Brain microvascular endothelial cell (primary cell): ENCODE measurements at regions not wholly inside any gene's neighbourhood (a gene's known extent, or its start where the extent isn't known, plus 50 kb on each side); places are given as distances from the start of the nearest gene placed in this dataset.

Experiments
- DNase-seq: peaks from one replicate; pipeline ENCODE4 v3.0.0-alpha.2; 2020
- H3K27ac ChIP-seq: fragments of 250-450 bp; sonication (Bioruptor Pico); 2 replicates; pipeline ENCODE4 v1.5.1; 2020; ENCODE audit warnings: mild to moderate bottlenecking, moderate library complexity
- H3K27me3 ChIP-seq: fragments of 250-450 bp; sonication (Bioruptor Pico); replicated peaks from 2 replicates; pipeline ENCODE4 v1.5.1; 2020; ENCODE audit warnings: mild to moderate bottlenecking
- H3K36me3 ChIP-seq: fragments of 250-450 bp; sonication (Bioruptor Pico); replicated peaks from 2 replicates; pipeline ENCODE4 v1.5.1; 2020; ENCODE audit warnings: mild to moderate bottlenecking
- H3K4me3 ChIP-seq: 2 replicates; pipeline ENCODE4 v1.5.1; 2011; ENCODE audit warnings: low read depth, mild to moderate bottlenecking, control low read depth, low read length, moderate library complexity
- in situ Hi-C: cut with HindIII; loops from 2 replicates; pipeline ENCODE4 v1.10.0; 2017; ENCODE audit warnings: low sequenced_read_pairs, low pct_ligation_motif_present
- TF ChIP-seq, protein P1 (sequence below): IDR thresholded peaks from 2 replicates; pipeline ENCODE4 v1.5.1; 2011; ENCODE audit warnings: low read depth, mild to moderate bottlenecking, moderate library complexity, low read length, control low read depth, inconsistent platforms; ENCODE audit errors: missing control alignments

DNA sequence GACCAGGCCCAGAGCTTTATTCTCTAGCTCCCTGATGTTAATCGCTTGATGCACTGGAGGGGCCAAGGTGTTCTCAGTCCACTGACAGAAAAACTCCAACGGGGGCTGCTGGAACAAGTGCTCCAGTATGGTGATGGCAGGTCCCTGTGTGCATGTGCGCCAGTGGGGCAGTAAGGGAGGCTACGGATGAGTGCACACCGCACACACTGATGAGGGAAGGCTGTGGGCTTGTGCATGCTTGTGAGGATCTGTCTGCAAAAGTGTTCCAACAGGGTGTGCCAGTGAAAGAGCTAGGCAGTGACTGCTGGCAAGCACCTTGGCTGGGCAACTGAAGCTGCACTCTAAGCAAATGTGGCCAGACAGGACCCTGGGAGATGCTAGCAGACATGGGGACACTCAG lies 229.7 kb upstream of the FOXG1 start:
- no peak overlapping the region for H3K4me3 ChIP-seq
- H3K27ac ChIP-seq, result no peak overlapping the region
- no peak for DNase-seq
- in situ Hi-C loops, result no loop called here
- H3K36me3 ChIP-seq, result no peaks in the 10 kb centered on the region
- TF ChIP-seq, protein P1, sequence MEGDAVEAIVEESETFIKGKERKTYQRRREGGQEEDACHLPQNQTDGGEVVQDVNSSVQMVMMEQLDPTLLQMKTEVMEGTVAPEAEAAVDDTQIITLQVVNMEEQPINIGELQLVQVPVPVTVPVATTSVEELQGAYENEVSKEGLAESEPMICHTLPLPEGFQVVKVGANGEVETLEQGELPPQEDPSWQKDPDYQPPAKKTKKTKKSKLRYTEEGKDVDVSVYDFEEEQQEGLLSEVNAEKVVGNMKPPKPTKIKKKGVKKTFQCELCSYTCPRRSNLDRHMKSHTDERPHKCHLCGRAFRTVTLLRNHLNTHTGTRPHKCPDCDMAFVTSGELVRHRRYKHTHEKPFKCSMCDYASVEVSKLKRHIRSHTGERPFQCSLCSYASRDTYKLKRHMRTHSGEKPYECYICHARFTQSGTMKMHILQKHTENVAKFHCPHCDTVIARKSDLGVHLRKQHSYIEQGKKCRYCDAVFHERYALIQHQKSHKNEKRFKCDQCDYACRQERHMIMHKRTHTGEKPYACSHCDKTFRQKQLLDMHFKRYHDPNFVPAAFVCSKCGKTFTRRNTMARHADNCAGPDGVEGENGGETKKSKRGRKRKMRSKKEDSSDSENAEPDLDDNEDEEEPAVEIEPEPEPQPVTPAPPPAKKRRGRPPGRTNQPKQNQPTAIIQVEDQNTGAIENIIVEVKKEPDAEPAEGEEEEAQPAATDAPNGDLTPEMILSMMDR, result no peak
- no peaks in the 10 kb centered on the region for H3K27me3 ChIP-seq

DNA sequence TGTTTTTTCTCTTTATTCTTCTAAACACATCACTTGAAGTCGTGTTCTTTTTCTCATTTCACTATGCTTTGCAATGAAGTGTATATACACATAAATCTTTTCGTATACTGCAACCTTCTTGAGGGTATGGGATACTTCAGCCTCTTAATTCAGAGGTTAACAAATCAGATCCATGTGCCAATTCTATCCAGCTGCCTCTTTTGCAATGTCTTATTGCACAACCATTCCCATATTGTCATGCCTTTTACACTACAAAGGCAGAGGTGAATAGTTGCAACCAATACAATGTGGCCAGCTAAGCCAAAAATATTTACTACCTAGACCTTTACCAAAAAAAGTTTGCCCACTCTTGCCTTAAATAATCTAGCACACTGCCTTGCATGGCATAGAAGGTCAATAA lies 224.5 kb upstream of the FOXG1 start:
- H3K4me3 ChIP-seq, result no peak overlapping the region
- in situ Hi-C loops, result no loop called here
- TF ChIP-seq, protein P1, result no peak
- H3K27ac ChIP-seq, result no peak overlapping the region
- H3K36me3 ChIP-seq, result no peaks in the 10 kb centered on the region
- no peak for DNase-seq
- H3K27me3 ChIP-seq, result no peaks in the 10 kb centered on the region

DNA sequence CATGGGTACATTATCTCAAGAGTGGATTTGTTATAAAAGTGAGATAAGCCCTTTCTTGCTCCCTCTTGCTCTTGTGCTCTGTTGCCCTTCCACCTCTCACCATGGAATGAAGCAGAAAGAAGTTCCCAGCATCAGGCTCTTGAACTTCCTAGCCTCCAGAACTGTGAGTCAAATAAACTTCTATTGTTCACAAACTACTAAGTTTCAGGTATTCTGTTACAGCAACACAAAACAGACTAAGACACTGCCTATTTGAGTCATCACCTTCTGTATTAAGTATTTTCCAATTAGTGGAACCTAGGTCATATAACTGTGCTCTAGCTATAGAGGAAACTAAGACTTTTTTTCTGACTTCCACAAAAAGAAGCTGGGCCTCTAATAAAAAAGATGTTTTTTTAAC lies 201.2 kb upstream of the FOXG1 start:
- TF ChIP-seq, protein P1, result no peak
- Histone ChIP-seq H3K36me3 (no peaks in the 10 kb centered on the region), H3K27me3 (no peaks in the 10 kb centered on the region), H3K27ac (no peak overlapping the region), H3K4me3 (no peak overlapping the region)
- DNase-seq, result no peak
- in situ Hi-C loops, result no loop called here

DNA sequence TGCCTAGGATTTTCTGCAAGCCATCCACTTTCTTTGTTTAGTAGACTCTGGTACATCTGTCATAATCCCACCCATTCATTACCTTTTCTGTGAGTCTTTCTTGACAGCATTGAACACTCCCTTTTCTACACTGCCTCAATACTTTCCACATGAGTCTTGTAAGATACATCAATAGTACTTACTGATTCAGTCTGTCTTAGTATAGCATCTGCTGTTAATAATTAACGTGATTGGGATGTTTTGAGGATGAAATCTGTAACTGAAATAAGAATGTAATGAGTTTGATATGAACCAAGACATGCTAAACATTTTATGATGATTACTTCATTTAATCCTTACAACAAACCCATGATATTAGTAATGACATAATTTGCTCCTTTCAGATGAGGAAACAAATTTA lies 196.2 kb upstream of the FOXG1 start:
- TF ChIP-seq, protein P1, result no peak
- in situ Hi-C loops, result no loop called here

DNA sequence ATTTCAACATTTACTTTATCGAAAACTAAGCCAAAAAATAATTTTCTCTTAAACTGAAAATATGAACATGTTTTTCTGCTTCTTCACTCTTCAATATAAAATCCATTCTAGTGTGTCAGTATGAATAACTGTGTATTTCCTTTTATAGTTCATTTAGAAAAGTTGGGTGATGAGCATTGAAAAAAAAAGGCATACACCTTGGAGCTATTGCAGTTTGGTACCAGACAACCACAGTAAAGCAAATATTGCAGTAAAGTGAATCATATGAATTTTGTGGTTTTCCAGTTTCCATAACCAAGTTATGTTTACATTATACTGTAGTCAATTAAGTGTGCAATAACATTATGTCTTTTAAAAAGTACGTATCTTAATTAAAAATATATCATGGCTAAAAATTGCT lies 195.0 kb upstream of the FOXG1 start:
- H3K4me3 ChIP-seq, result no peak overlapping the region
- no peaks in the 10 kb centered on the region for H3K27me3 ChIP-seq
- no peak overlapping the region for H3K27ac ChIP-seq
- in situ Hi-C loops, result no loop called here
- no peak for DNase-seq
- H3K36me3 ChIP-seq, result no peaks in the 10 kb centered on the region
- TF ChIP-seq, protein P1, result no peak

More for the DNA sequence above, 196.2 kb upstream of the FOXG1 start:
- H3K27ac ChIP-seq, result no peak overlapping the region
- H3K27me3 ChIP-seq, result no peaks in the 10 kb centered on the region
- H3K36me3 ChIP-seq, result no peaks in the 10 kb centered on the region
- no peak overlapping the region for H3K4me3 ChIP-seq
- DNase-seq, result no peak

DNA sequence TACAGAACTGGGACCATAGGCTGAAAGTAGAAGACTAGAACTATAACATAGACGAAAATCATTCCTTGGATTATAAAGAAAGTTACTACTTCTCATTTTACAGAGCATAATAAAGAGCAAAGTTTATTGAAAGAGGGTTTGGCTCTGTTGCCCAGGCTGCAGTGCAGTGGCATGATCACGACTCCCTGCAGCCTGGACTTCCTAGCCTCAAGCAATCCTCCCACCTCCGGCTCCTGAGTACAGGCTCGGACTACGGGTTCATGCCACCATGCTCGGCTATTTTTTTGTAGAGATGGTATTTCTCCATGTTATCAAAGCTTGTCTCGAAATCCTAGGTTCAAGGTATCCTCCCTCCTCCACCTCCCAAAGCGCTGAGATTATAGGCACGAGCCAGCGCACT lies 190.1 kb upstream of the FOXG1 start:
- in situ Hi-C loops, result no loop called here
- H3K27me3 ChIP-seq, result no peaks in the 10 kb centered on the region
- TF ChIP-seq, protein P1, result no peak
- no peak overlapping the region for H3K27ac ChIP-seq
- DNase-seq, result no peak
- H3K4me3 ChIP-seq, result no peak overlapping the region
- no peaks in the 10 kb centered on the region for H3K36me3 ChIP-seq
